ENCODE measurements at regions not wholly inside any gene's neighbourhood (a gene's known extent, or its start where the extent isn't known, plus 50 kb on each side); places are given as distances from the start of the nearest gene placed in this dataset.

DNA sequence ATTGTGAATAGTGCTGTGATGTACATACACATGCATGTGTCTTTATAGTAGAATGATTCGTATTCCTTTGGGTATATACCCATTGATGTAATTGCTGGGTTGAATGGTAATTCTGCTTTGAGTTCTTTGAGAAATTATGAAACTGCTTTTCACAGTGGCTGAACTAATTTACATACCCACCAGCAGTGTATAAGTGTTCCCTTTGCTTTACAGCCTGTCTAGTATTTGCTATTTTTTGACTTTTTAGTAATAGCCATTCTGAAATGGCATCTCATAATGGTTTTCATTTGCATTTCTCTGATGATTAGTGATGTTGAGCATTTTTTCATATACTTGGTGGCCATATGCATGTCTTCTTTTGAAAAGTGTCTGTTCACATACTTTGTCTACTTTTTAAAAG lies 54.5 kb upstream of the FAM78B start:
- no peak for DNase-seq (ENCODE audit: low read depth)

DNA sequence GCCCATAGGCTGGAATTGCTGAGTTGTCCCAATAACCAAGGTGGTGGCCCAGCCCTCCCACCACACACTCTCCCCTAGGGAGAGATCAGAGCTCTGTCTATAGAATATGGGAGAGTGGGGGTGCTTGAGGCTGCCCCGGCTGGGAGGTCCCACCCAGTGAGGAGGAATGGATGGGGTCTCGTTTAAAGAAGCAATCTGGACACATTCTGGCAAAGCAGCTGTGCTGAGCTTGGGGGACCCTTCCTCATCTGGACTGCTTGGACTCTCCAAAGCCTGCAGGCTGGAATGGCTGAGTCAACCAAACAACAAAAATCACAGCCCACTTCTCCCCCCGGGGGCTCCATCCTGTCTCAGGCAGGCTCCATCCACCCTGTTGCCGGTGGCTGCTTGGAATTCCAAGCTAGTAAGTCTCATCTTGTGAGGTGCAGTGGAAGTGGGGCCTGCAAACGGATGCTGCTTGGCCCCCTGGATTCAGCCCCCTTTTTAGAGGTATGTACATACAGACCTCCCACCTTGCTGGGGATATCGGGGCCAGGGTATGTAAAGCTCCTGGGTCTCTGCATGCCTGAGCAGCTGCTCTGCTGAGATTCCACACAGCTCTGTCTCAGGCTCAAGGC lies 67.1 kb upstream of the FAM78B start:
- no peak for DNase-seq (ENCODE audit: low read depth)

DNA sequence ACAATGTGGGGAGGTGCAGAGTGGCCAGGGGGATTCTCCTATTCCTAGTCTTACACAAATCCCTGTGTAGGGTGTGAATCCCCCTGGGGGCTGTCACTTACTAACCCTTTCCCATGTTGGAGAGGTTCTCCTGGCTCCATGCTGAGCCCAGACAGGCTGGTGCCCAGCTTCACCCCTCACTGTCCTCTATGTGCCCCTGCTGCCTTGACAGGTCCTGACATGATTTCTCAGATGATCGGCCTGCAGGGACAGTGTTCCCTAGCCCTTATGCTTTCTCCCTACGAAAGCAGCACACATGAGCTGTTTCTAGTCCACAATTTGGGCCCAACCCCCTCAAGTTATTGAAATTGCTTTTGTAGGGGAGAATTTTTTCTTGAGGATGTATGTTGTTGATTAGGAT lies 68.9 kb upstream of the FAM78B start:
- DNase-seq (ENCODE audit: low read depth): no peak

DNA sequence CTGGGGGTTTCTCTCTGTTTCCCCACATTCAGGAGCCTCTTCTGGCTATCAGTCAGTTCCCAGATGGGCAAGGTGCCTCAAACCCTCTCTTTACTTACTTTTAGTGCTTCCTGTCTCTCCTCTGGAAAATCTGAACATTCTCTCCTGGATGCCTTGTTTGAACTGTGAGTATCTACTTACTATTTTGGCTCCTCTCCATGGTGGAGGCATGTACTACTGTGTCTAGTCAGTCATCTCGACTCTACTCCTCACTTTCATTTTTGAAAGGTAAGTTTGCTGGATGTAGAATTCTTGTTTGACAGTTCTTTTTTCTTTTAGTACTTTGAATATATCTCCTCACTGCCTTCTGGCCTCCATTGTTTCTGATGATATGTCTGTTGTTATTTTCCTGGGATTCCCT lies 70.9 kb upstream of the FAM78B start:
- no peak for DNase-seq (ENCODE audit: low read depth)

DNA sequence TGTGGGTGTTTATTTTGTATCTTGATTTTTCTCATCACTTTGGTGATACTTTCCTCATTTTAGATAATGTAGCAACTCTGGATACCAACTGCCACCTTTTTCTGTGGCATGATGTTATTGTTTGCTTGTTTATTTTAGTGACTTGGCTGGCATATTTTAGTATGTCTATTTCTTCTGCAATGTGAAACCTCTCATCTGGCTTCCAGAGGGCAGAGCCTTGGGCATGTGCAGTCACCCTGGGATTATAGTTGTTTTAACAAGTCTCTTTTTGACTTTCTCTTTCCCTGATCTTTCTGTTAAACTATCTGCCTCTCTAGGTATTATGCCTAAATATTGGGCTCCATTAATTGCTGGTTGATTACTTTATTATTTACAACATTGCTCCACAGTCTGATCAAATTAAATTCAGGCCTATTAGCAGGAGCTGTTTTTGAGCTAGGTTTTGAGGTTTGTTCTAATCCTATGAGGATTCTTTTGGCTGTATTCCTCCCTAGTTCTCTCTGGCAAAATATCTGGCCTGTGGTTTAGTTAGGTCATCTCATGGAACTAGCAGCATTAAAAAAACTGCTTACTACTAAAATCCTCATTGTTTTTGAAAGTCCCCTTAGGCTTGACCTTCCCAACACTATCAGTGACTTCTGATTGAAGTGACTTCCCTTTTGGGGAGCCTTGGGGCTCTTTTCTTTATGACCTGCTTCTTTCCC lies 86.4 kb upstream of the FAM78B start:
- DNase-seq (ENCODE audit: low read depth): no peak

DNA sequence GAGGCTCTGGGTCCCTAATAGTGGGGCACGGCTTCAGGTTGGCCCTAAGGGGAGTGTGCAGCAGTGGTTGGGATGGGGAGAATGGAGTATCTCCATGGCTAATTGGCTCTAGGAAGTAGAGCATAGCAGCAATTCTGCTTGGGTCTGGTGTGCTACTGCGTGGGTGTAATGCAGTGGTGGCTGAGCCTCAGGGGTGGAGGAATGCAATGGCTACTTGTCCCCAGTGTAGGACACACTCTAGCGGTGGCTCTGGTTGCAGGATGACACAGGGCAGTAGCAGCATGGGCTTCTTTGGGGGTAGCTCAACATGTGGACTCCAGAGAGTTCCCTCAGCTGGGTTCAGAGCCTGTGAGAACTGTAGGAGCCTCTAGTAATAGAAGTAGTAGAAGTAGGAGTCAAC lies 91.2 kb upstream of the FAM78B start:
- DNase-seq (ENCODE audit: low read depth): no peak

DNA sequence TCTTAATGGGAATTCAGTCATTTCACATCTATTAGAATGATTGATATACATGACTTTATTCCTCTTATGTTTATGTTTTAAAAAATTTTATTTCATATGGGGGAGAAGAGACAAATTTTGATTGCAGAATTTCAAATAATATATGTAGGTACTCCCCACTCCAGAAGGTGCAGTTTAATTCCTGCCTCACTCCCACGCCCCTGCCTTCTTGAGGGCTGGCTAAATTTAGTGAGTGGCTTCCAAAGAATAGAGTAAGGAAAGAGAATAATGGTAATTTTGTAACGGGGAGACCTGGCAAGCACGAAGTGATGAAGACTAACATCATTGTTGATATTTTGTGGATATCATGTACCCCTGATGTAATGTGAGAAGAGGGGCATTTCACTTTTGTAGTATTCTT lies 94.7 kb upstream of the FAM78B start:
- DNase-seq (ENCODE audit: low read depth): no peak

DNA sequence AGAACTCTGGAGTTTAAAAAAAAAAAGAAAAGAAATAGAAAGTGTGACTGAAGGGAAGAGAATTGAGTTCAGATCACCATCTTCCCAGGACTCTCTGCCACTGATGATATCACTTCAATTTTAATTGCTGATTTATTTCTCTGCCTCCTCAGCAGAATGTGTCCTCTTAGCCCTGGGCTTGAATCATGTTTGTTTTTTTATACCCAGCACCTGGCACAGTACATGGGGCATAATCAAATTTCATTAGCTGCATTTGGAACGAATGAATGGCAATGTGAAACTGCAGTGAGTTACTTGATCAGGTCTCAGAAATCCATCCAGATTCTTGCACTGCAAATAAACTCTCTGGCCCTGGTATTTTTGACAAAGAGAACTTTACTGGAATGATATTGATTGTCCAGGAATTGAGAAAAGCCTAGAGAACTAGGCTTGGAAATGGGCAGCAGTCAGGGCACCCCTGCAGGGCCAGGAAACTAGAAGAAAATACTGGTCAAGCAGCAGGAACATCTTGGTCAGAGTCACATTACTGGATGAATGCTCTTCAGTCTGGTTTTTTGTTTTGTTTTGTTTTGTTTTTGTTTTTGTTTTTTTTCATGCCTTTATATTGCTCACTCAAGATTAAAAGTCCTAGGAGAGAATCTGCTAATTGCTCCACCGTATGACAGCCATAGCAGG lies 103.8 kb upstream of the FAM78B start:
- no peak for DNase-seq (ENCODE audit: low read depth)

DNA sequence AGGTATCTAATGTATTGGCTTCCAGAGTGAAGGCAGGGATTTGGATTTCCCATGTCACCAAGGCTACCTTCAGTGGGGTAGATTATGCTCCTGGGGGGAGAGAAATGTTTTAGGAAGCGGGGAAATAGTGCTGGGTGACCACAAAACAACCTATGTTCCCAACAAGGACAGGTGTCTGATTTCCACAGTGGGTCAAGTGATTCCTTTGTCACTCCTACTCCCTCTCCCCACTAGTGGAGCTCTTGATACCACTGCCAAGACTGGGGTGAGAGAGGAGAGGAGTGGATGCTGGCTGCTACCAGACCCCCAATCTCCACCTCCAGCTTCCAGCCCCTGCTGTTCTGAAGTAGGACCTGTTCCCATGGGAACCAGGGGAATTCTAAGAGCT lies 104.3 kb upstream of the FAM78B start:
- no peak for DNase-seq (ENCODE audit: low read depth)

DNA sequence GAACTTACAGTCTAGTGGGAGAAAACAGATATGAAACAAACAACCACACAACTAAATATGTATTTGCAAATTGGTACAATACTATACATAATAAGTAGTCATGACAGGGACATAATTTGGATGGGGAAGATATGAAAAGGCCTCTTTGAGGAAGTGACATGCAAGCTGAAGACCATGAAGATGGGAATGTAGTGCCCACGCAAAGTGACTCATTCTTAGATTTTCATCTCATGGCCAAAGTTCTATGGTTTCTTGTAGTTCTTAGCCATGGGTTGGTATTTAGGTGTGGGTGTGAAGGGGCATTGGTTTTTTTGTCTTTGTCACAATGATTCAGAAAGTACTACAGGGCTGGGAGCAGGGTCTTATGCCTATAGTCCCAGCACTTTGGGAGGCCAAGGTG lies 105.4 kb upstream of the FAM78B start:
- DNase-seq (ENCODE audit: low read depth): no peak

DNA sequence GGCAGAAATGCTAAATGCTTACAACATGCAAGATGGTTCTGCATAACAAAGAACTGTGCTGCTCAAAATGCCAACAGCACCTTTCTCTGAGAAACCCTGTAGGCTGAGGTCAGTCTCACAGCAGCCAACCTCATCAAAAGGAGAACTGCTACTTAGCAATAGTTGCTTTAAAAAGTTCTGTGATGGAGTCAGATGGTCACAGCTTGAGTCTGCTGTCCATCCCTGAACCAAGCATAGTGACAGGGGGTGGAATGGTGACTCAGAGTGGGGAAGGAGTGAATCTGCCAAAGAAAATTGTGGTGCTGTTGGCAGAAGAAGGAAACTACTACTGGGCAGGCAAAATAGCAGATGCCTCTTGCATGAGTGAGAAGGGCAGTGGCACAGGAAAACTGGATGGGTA lies 106.0 kb upstream of the FAM78B start:
- no peak for DNase-seq (ENCODE audit: low read depth)

DNA sequence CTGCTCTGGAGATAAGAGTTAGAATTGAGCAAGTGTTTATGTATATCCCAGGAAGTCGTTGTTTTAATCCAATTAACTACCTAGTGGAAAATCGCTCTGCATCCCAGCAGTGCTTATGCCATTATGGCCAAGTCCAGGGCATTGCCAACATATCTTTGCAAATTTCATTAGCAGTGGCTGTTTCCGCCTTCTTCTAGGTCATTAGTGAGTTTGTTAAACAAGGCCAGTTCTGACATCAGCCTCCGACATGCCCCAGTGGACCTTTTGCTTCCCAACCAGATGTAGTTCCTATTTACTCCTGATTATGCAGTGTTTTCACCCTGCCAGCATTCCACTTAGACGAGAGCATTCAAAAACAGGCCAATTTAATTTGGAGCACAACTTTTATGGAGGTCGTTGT lies 106.8 kb upstream of the FAM78B start:
- DNase-seq (ENCODE audit: low read depth): no peak

DNA sequence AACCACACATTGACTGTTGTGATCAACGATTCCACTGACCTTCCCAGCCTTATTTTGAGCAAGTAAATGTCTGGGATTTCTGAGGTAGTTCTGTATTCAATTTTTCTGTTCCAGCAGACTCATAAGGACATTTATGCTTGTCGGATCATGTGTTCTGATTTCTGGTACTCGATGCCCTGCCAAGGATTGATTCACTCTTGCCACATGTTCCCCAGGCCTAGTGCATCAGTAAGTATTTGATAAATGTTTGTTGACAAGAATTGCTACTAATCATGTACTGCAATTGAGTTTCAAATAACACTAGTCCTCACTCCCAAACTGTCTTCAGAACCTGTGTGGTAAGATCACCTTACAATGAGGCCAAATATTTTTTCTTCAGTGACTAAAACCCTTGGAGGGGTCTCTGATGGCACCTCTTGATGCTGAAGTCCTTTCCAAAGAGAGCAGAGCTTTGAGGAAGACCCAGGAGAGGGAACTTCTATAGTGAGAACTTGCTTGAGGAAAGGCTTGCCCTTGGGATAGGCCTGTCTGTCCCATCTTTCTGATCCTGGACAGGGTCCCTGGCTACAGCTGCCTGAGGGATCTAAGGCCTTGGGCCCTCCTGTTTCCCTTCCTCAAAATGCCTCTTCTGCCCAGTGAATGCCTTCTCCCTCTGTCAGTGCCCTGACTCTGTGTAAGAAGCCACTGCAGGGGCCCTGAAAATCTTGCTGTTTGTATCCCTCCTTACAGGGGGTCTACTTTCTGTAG lies 115.8 kb upstream of the FAM78B start:
- no peak for DNase-seq (ENCODE audit: low read depth)

DNA sequence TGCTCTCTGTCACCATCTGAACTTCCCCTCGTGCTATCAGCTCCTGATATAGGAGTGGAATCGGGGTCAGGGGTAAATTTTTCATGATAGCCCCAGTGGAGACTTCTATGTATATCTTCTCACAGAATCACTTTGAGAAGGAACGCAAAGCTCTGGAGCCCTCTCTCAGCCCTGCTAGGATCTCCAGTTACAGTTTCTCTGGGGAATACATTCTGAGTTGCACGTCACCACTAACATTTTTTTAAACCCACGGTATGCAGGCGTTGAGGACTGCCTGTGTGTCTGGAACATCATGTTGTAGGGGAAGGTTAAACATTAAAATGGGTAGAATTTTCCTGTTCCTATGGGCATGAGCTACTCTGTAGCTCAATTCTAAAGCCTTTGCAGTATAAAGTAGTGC lies 116.4 kb upstream of the FAM78B start:
- no peak for DNase-seq (ENCODE audit: low read depth)

DNA sequence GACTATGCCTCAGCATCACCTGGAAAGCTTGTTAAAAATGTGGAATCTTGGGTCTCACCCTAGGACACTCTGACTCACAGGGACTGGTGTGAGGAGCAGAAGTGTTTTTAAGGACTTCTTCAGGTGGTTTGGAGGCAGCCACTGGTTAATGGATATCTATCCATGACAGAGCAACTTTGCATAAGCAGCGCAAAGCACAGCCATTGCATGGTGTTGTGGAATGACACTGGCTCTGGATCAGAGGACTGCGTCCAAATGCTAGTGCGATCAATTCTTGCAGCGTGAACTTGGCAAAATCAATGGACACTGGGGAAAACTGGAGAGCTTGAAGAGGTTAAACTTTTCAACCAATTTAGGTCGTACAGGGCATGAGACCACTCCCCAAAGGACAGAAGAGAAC lies 116.8 kb upstream of the FAM78B start:
- DNase-seq (ENCODE audit: low read depth): no peak

DNA sequence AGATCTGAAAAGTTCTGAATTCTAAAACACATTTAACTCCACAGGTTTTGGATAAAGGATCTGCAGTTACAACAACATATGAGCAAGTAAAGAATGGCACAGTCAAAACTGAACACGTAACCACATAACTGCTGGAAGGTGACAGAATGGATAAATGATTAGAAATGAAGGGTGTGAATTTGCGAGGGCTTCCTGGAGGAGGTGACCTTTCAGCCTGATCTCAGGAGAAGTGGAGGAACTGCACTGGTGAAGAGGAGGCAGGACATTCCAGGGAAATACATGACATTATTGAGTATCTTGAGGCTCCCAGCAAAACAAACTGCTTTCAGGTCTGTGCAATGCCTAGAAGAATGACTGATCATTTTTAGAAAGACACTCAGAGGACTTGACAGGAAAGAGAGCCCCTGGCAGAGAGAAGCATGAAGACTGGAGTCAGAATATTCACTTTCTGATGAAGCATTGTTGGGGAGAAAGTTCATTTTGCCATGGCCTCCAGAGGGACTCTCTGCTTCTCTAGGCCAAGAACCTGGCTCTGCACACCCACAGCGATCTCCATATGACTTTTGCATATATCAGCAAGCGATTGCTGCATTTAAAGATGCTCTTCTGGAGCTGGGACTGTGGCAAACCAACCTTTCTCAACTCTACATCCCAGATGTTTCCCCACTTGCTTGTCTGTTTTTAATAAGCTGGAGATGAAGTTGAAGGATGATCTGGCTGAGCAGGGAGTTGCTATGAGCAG lies 122.7 kb upstream of the FAM78B start:
- no peak for DNase-seq (ENCODE audit: low read depth)

DNA sequence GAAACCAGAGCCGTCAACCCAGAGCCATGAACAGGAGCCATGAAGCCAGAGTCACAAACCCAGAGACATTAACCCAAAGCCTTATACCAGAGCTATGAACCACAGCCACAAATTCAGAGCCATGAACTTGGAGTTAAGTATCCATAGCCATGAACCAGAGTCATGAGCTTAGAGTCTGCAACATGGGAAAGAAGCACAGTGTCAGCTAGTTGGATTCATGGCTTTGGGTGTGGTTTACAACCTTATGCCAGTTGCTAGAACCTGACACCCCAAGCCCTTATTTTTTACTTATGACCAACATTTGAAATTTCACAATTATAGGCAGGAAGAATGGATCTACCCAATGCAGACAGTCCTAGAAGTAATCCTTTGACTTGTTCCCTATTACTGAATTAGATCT lies 128.9 kb upstream of the FAM78B start:
- no peak for DNase-seq (ENCODE audit: low read depth)

DNA sequence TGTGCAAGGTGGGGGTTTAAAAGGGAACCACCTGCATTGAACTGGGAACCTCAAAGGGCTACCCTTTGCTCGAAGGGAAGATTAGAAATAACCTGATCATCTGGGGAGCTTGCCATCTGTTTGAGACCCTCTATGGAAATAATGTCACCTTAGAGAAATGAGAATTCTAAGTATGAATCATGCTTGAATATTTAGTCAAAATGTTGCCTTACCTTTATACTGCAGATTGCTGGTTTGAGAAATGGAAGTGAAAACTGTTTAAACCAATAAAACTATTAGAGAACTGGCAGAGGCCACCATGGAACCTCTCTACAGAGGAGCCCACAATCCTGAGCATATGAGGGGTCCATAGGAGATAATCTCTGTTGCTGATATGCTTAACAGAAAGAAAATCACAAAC lies 131.2 kb upstream of the FAM78B start:
- DNase-seq (ENCODE audit: low read depth): no peak

DNA sequence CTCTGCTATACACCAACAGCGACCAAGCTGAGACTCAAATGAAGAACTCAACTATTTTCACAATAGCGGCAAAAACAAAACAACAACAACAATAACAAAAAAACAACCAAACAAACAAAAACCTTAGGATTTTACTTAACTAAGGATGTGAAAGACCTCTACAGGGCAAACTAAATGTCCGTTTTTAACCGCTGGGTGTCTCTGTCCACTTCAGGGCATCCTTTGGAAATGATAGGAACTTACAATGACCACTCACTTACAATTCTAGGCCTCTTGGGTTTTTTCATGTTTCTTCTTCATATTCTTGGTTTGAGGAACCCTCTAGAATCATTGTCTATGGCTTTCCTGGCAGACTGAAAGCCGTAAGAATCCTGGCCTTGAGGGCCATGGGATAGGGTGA lies 134.0 kb upstream of the FAM78B start:
- no peak for DNase-seq (ENCODE audit: low read depth)

DNA sequence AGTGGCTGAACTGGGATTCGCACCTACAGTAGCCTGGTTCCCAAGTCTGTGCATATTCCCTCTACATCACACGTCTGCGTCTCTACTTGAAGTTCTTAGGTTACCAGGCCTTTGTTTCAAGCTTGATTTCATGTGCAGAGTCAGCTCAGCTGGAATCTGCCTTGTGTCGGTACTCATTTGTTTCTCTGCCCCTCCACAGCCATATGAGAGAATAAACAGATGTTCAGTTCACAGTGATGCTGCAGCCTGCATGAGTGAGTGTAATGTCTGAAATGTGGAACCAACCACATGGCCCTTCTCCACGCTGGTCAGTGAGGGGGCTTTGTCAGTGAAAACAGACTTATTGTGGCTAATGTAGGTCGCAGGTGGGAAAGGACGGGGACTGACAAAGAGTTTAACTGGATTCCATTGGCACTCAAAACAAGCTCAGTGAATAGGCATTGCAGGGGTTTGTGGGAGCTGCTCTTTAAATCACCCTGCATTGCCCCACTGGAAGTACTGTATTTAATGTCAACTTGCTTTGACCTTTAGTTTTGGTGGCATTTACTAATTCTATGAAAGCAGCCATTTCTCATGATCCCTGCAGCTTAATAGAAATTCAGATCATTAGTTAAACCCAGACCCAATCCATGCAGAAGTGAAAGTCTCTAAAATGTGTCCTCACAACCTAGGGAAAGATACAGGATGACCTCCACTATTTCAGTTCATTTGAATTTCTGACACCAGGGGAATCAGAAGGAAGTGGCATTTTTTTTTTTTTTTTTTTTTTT lies 136.4 kb upstream of the FAM78B start:
- DNase-seq (ENCODE audit: low read depth): no peak

DNA sequence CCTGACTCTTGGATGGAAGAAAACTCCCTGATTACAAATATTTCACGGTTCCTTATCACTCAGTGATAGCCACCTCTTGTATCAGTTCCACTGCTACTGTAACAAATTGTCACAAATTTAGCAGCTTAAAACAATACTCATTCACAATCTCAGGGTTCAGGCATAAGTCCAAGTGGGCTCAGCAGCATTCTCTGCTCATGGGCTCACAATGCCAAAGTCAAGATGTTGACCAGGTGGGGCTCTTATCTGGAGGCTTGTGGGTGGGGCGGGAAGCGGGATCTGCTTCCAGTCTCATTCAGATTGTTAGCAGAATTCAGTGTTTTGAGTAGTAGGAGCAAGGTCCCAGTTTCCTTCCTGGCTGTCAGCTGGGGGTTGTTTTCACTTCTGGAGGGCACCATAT lies 137.3 kb upstream of the FAM78B start:
- DNase-seq (ENCODE audit: low read depth): no peak

DNA sequence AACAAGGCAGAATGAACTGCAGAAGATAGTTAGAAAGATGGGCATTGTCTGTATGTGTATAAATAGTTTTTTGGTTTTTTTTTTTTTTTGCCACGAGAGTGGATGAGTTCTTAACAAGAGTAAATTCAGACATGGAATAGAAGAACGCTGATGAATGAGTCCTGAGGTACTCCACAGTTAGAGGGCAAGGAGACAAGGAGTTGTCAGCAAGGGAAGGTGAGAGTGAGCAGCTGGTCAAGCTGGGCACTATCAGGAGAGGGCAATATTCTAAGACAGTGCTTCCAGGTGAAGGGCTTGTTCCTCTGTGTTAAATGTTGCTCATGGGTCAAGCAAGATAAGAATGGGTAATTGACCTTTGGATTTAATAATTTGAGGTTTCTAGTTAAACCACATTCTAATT lies 138.6 kb upstream of the FAM78B start:
- DNase-seq (ENCODE audit: low read depth): no peak
